HG02973 (cell line): ENCODE measurements at regions not wholly inside any gene's neighbourhood (a gene's known extent, or its start where the extent isn't known, plus 50 kb on each side); places are given as distances from the start of the nearest gene placed in this dataset.

Source experiments
- ATAC-seq: cut with Tn5 transposase; IDR thresholded peaks from one replicate; pipeline ENCODE4 v1.9.1; 2021; ENCODE audit warnings: moderate library complexity; ENCODE audit not compliant: unreplicated experiment

- ATAC-seq: no peak
Observed at GRCh38 chr13:73684286-73684685, 449.9 kb downstream of the KLF12 start.

DNA sequence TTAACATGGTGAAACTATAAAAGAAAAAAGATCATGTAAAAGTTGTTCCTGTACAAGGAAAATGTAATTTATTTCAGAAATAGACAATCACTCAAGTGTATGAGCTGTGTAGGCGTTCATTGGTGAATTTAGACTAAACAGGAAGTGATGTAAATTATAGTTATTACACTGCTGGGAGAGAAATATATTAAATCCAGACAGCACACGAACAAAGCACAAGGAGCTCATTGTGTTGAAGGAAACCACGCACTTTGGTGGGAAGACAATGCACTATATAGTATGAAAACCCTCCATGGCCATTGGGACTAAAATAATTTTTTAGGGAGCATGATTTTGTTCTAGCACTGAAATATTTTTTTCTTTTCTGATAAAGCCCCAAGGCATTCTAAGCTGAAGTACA is 450.5 kb downstream of the KLF12 start:
- ATAC-seq: no peak

- no peak for ATAC-seq
Observed at GRCh38 chr13:73681779-73682178, 452.4 kb downstream of the KLF12 start.

- no peak for ATAC-seq
Observed at GRCh38 chr13:73681015-73681414, 453.2 kb downstream of the KLF12 start.

DNA sequence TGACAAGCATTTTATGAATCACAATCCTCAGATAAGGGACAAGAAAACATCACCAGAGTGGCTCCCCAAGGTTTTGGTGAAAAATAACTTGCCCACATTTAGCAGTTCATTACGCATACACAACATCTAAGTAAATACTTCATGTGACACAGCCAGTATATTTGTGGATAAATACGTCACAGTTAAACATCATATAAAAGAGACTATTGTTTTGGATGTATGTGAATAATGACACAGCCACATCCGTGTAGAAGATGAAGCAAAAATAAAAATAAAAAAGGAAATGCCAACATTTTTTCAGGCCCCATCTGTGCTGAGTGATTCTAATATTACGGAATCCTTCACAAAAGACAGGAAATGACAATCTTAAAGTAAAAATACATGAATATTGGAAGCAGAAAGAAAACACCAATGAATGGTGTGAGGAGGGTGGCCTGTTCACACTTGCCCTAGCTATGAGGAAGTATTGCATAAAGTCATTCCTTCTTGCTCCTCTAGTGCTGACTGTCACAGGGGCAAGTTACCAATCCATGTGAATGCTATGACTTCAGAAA is 457.1 kb downstream of the KLF12 start:
- ATAC-seq: no peak

- ATAC-seq: no peak
Observed at GRCh38 chr13:73676550-73677047, 457.6 kb downstream of the KLF12 start.

DNA sequence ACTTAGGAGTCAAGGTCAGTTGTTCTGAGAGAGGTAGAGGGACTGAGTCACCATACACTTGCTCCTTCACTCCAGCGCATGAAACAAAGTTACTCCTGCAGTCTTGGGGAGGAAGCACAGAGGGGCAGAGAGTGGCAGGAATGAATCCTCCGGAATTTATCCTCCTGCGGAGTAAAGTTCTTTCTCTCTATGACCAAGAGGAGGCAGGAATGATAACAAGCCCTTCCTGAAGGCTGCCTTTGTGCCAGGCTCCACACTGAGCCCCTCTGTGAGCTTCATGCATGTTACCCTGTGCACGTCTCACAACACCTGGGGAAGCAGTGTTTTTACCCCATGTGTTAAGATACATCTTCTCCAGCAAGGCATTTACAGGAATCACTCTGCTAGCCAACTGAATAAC is 458.4 kb downstream of the KLF12 start:
- no peak for ATAC-seq

DNA sequence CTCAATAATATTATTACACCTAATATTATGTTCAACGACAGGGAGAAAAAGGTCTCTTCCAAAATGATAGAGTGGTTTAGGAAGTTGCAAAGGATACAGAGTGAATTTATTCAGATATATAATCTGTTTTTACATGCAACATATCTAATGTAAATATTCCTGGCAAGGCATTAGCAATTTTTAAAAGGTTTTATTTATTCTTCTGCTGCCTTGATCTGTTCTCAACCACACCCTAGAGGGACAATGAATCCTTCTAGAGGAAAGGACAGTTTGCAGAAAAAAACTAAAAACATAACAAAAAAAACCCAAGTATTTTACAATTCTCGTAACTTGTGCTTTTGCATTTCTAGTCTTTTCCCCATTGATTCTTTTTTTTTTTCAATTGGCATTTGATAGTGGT is 459.6 kb downstream of the KLF12 start:
- ATAC-seq: no peak

- no peak for ATAC-seq
Observed at GRCh38 chr13:73673931-73674330, 460.3 kb downstream of the KLF12 start.

DNA sequence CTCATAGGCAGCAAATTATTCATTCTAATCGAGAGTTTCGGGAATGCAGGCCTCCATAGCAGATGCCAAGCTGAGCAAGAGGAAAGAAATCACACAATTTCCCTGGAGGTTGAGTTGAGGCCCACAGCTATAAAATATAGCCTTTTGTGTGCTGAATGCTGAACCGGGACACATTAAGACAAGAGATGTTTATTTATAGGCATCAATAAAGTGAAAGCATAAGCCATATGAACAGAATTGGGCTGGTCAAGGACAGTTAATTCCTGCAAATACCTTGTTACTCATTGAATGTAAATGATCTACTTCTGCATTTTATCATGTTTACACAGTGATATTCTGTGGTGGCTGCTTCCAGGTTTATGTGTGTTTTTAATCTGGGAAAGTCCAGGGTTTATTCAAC is 461.7 kb downstream of the KLF12 start:
- no peak for ATAC-seq

DNA sequence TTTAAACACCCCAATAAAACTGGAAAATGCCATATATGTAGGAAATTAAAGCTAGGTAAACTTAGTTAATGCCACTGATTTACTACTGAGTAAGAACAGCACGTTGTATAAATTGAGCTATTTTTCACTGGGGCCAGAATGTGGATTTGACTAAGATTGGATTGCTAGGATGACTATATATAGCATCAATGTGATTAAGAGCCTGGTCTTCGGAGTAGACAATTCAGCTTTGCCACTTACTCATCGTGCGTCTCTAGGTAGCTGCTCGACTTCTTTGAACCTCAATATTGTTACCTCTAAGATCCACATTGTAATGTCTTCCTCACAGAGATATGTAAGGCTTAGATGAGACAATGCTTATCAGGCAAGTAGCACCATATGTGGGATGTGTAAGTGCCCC is 462.5 kb downstream of the KLF12 start:
- ATAC-seq: no peak

DNA sequence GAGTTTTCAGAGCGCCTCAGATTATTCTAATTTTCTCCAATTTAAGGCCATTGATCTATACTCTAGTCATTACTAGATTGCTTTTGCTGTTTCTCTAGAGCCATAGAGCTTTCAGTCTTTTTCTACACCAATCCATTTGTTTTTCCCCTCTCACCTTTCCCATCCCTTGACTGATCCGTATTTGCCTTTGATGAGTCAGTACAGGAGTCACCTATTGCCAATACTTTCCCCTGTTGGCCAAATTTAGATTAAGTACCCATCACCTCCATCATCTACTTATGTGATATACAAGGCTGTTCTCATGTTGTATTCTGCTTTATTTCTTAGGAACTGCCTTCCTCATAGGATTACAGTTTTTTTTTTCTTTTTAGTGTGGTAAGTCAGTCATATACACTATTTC is 463.2 kb downstream of the KLF12 start:
- ATAC-seq: no peak

- no peak for ATAC-seq
Observed at GRCh38 chr13:73667756-73668155, 466.4 kb downstream of the KLF12 start.

GRCh38 chr13:73665261-73665660 is 468.9 kb downstream of the KLF12 start:
- no peak for ATAC-seq

DNA sequence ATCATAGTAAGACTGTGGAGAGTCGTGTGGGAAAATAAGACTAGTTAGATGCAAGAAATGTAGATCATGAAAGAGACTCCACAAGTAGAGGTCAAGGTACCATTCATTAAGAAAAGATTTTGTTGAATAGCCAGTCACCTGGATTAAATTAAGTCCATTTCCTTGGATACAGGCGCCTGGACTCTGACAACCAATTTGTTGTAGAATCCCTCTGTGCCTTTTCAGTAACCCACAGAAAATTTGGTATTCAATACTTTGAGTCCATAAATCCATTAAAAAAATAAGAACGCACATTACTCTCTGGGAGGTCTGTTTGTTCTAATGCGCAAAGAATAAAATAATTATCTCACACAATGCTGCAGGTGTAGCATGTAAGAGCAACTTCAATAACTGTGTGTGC is 469.4 kb downstream of the KLF12 start:
- no peak for ATAC-seq

DNA sequence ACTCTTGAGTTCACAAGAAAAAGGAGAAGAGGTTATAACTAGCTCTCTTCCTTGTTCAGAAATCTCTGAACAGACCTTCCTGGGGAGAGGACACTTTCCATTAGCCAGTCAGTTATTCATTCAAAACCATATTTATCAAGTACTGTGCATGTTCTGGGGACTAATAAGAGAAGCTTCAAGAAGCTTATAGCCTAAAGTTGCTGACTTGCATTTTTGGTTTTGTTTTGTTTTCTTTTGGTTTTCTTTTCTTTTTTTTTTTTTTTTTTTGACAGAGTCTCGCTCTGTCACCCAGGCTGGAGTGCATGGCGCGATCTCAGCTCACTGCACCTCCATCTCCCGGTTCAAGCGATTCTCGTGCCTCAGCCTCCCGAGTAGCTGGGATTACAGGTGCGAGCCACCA is 471.4 kb downstream of the KLF12 start:
- no peak for ATAC-seq

DNA sequence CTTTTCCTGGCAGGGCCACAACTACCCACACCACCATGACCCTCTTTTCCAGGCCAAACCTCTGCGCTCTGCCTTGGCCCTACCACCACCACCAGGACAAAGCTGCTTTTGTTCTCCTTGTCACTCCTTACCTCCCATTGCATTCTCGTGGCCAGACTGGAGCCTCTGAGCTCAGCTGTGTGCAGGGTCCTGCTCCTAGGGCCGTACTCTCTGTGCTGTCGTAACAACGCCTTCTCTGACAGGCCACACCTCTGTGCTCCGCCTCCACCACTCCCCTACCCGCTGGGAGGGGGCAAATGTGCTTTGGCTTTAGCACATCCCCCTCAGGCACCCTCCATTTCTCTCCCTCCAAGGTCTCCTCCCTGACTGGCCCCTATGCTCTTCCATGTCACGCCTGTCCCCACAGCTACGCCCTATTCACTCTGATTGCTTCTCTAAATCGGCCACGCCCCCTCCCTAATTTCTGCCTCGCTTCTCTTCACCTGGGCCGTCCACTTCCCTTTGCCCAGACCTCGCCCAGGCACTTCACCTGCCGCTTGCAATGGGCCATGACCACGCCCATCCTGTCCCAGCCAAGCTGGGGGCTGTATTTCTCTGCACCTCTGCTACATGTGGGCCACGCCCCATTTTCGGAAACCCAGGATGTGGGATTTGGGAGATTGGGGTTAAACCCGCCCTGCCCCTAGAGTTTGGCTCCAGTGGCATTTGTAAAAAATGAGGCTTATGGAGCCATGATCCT is 472.3 kb downstream of the KLF12 start:
- no peak for ATAC-seq

DNA sequence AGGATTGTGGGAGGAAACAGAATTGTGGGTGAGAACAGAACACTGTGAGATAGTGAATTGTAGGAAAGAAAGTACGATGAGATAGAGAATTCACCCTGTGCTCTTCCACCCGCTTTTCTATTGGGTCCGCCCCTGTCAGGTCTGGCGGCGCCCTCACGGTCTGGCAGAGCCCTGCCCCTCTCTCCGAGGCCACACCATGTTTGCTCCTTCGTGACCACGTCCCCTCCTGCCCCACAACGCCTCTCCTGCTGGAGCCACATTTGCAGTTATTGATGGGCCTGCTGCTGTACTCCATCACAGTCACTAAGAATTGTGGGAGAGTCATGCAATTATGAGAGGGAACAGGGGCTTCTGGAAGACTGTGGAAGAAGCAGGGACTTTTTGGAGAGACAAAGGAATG is 473.1 kb downstream of the KLF12 start:
- ATAC-seq: no peak

DNA sequence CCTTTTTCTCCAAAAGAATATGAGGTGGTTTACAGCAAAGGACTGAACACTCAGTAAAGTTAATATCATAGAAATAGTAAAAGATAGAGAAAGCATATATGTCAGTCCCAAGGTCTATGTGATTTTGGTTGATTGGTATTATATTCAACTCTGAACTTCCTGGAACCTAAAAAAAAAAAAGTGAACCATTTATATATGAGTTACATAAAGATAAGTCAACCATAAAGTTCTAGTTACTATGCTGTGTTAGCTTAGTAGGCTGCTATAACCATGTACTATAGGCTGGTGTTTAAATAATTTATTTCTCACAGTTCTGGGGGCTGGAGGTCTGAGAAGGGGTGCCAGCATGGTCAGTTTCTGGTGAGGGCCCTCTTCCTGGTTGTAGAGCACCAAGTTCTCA is 475.6 kb downstream of the KLF12 start:
- ATAC-seq: no peak

DNA sequence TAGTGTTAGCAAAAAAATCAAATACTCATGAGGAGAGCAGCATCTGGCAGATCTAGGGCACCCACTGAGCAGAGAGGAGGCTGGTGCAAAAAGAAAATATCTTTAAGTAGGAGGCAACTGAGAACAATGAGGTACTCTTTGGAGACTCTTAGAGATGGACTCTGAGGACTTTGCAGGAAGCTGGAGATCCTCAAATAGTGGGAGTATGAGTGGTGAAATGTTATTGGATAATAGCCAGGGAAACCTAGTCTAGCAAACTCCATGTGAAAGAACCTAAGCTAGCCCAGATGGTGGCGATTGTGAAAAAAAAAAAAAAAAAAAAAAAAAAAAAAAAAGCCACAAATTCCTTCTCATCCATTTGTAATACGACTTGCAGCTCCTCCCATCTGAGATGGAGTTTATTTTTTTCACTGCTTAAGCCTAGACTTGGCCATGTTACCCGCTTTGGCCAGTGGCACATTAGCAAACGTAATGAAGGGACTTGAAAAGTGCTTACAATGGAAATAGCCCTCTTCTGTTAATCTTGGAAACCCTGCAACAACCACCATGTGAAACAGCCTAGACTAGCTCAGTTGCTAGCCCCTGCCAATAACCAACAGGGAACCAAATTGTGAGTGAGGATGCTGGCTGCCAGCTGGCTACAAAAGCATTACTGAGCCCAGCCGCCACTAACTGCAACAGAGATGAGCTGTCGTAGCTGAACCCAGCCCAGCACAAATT is 476.2 kb downstream of the KLF12 start:
- ATAC-seq: no peak

GRCh38 chr13:73656863-73657262 is 477.3 kb downstream of the KLF12 start:
- ATAC-seq: no peak

DNA sequence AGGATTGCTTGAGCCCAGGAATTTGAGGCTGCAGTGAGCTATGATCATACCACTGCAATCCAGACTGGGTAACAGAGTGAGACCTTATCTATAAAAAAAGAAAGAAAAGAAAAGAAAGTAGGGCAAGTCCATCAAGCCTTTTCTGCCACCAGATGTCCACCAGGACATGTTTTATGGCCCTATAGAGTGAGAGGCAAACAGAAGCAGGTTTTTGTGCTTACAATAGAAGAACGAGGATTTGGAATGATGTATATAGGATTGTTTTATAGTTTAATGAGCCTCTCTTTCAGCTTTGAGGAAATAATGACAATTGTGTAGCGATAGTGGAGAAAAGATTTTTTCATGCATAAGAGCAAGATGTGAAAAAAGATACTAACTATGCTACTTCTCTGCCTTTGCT is 480.5 kb downstream of the KLF12 start:
- ATAC-seq: no peak
